Transverse colon (tissue), 4 donors: ENCODE measurements at regions not wholly inside any gene's neighbourhood (a gene's known extent, or its start where the extent isn't known, plus 50 kb on each side); places are given as distances from the start of the nearest gene placed in this dataset.
"Not testable (repeated sequence)": the region's sequence is repeated elsewhere in the genome, so short reads cannot be mapped to it uniquely, and the experiment has no call there.

Experiments
- DNase-seq: peaks from one replicate; pipeline ENCODE4 v3.0.0-alpha.2; 2019
- H3K27ac ChIP-seq, 4 donors: fragments of 200-600 bp; sonication (generic); 2 replicates each; pipeline ENCODE4 v1.5.1; 2016 to 2018; ENCODE audit warnings: inconsistent platforms in 4 of 4
- H3K27me3 ChIP-seq: fragments of 200-600 bp; sonication (generic); 2 replicates; pipeline ENCODE4 v1.5.1; 2017; ENCODE audit warnings: inconsistent platforms
- H3K36me3 ChIP-seq, 4 donors: fragments of 200-600 bp; sonication (generic); 2 replicates each; pipeline ENCODE4 v1.5.1; 2017 to 2019; ENCODE audit warnings: inconsistent platforms in 4 of 4
- H3K4me1 ChIP-seq, 4 donors: fragments of 200-600 bp; sonication (generic); 2 replicates each; pipeline ENCODE4 v1.5.1; 2017 to 2020; ENCODE audit warnings: inconsistent platforms in 4 of 4
- H3K4me3 ChIP-seq, 4 donors: fragments of 200-600 bp; sonication (generic); 1 replicate in 1 of 4; 2 replicates in 3 of 4; pipeline versions ENCODE4 v1.5.1 to v1.6.1; 2017 to 2019; ENCODE audit warnings: inconsistent platforms in 4 of 4
- H3K9me3 ChIP-seq, 2 donors: fragments of 200-600 bp; sonication (generic); 2 replicates each; pipeline ENCODE4 v1.5.1; 2017 to 2019; ENCODE audit warnings: inconsistent platforms in 2 of 2
- EP300 ChIP-seq: sonication (generic); formaldehyde crosslinking; IDR thresholded peaks from one replicate; pipeline ENCODE4 v1.6.1; 2017; ENCODE audit warnings: antibody characterized with exemption, low read depth
- POLR2A ChIP-seq: fragments of 450-650 bp; IDR thresholded peaks from one replicate; pipeline ENCODE4 v1.6.1; 2016; ENCODE audit warnings: antibody characterized with exemption, mild to moderate bottlenecking, moderate library complexity
- POLR2AphosphoS5 ChIP-seq, 3 donors: sonication (generic); formaldehyde crosslinking; IDR thresholded peaks; one replicate each; pipeline ENCODE4 v1.6.1; 2016; ENCODE audit warnings: antibody characterized with exemption in 3 of 3
- WGBS, 2 donors: methylation state at CpG; one replicate each; pipeline ENCODE4 v1.1.5; 2018; ENCODE audit warnings: low coverage in 1 of 2; 5-methylcytosine and 5-hydroxymethylcytosine counted together
- in situ Hi-C, 4 donors: fragments of 200-750 bp; cut with MboI; loops; one replicate each; pipeline versions ENCODE4 v1.15.0 to v1.15.1; 2017; ENCODE audit warnings: low sequenced_read_pairs in 3 of 4, low pct_ligation_motif_present in 1 of 4, low pct_unique_long_range_greater_than_20kb in 1 of 4
- intact Hi-C: fragments of 100-400 bp; cut with DNase I; formaldehyde crosslinking; loops from one replicate; pipeline ENCODE4 v1.15.1; 2023; ENCODE audit warnings: low total_unique reads
- TF ChIP-seq, protein P1 (sequence below), 5 experiments: fragments of 200-600 bp in 3 of 5; fragments of 450-650 bp in 2 of 5; sonication (generic) in 3 of 5; IDR thresholded peaks; 1 replicate in 2 of 5; 2 replicates in 3 of 5; pipeline ENCODE4 v1.5.1; 2016 to 2017; ENCODE audit warnings: antibody characterized with exemption in 5 of 5, inconsistent platforms in 3 of 5, mild to moderate bottlenecking in 2 of 5, moderate library complexity in 1 of 5

DNA sequence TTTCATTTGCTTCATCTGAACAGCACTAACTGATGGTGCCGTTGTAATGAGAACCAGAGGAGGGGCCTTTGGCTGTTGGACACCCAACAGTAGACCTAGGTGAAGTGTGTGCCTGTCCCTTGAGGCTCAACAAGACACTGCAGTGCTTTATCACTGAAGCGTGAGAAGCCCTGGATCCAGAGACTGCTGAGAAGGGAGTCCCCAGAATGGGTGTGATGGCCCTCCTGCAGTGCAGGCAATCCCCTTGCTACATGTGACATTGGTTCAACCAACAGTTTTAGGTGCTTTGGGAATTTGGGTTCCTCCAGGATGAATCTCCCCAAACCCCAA lies 125.6 kb downstream of the BRD1 start:
- in situ Hi-C loops (no loop called here), intact Hi-C loops (no loop called here)
- Histone ChIP-seq H3K9me3 (peaks cover 8% of the 10 kb centered on the region in 2 donors), H3K36me3 (no peaks in the 10 kb centered on the region), H3K27ac (no peak overlapping the region), H3K27me3 (peaks cover 39% of the 10 kb centered on the region), H3K4me3 (no peak overlapping the region), H3K4me1 (no peaks in the 10 kb centered on the region)
- no peak for DNase-seq
- TF ChIP-seq EP300 (no peak), POLR2AphosphoS5 (IDR thresholded peaks at IDR 0.05) (no peak), POLR2A (no peak)
- TF ChIP-seq, protein P1, sequence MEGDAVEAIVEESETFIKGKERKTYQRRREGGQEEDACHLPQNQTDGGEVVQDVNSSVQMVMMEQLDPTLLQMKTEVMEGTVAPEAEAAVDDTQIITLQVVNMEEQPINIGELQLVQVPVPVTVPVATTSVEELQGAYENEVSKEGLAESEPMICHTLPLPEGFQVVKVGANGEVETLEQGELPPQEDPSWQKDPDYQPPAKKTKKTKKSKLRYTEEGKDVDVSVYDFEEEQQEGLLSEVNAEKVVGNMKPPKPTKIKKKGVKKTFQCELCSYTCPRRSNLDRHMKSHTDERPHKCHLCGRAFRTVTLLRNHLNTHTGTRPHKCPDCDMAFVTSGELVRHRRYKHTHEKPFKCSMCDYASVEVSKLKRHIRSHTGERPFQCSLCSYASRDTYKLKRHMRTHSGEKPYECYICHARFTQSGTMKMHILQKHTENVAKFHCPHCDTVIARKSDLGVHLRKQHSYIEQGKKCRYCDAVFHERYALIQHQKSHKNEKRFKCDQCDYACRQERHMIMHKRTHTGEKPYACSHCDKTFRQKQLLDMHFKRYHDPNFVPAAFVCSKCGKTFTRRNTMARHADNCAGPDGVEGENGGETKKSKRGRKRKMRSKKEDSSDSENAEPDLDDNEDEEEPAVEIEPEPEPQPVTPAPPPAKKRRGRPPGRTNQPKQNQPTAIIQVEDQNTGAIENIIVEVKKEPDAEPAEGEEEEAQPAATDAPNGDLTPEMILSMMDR (IDR thresholded peaks at IDR 0.05), result no peak
- 94% methylated on average over 2 of the region's 2 CpGs; no CpG with 5 or more reads in 1 of the 2 donors for WGBS, 2 donors

DNA sequence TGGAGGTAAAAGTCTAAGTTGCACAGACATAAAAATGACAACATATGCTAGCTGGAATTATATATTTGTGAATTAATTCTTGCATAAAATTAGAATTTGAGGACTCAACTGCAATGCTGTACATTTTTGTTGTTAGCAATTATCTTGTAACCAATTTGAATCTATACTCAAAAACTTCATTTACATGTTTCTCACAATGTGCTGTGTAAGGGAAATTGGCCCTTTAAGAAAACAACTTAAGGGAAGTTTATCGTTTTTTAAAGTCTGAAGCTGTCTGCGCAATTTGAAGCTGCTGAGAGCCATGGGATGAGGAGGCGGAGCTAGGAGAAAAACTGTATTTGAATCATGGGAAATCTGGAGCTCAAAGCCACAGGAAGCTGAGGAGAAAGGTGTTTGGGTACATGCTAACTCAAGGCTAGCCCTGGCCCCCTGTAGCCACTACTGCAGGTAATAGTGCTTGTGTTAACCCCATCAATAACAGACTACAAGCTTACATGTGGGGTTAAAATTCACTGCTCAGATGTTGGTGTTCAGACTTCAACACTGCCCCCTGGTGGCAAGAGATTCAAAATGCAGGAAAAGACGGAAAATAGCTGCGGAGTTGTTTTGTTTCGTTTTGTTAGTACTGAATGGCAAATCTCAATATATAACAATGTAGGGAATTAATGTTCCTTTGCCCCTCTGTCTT lies 126.1 kb downstream of the BRD1 start:
- in situ Hi-C loops (no loop called here), intact Hi-C loops (no loop called here)
- H3K9me3 ChIP-seq, result peaks cover 8% of the 10 kb centered on the region in 2 donors
- H3K4me3 ChIP-seq, result no peak overlapping the region
- H3K27me3 ChIP-seq, result peaks cover 35% of the 10 kb centered on the region
- TF ChIP-seq POLR2AphosphoS5 (IDR thresholded peaks at IDR 0.05), result no peak
- TF ChIP-seq, protein P1 (IDR thresholded peaks at IDR 0.05), result peak in 4 of 5 experiments; percentile 8 to 31 (median 19)
- no peak for DNase-seq
- no peaks in the 10 kb centered on the region for H3K4me1 ChIP-seq
- WGBS, 2 donors, result 64 to 77% methylated on average over 6 of the region's 6 CpGs
- no peaks in the 10 kb centered on the region for H3K36me3 ChIP-seq
- H3K27ac ChIP-seq, result no peak overlapping the region

DNA sequence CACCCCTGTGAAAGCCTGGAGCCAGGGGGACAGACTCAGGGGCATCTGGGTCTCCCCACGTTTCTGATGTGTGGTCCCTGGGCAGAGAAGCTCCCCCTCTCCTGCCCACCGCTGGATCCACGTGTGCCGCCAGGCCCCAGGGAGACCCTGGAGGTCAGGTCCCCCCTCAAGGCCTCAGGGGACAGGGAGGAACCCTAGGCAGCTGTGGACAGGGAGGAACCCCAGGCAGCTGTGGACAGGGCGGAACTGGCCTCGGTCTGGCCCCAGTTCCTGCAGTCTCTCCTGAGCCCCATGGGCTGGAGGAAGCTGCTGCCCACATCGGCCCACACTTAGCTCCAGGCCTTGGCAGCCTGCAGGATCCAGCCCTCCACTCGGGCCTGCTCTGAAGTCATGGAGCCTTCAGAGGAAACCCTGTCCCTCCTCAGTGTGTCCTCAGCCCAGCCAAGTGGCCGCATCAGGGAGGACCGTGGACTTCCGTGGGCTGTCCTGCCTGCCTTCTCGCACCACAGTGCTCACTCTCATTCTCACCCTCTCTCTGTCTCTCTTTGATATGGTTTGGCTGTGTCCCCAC lies 127.7 kb downstream of the BRD1 start:
- Histone ChIP-seq H3K9me3 (peaks cover 8% of the 10 kb centered on the region in 2 donors), H3K4me1 (no peaks in the 10 kb centered on the region), H3K36me3 (no peaks in the 10 kb centered on the region), H3K27me3 (peaks cover 24% of the 10 kb centered on the region), H3K27ac (no peak overlapping the region), H3K4me3 (no peak overlapping the region)
- TF ChIP-seq POLR2A (no peak), POLR2AphosphoS5 (IDR thresholded peaks at IDR 0.05) (no peak), EP300 (no peak)
- TF ChIP-seq, protein P1 (IDR thresholded peaks at IDR 0.05), result no peak
- intact Hi-C loops (no loop called here), in situ Hi-C loops (no loop called here)
- WGBS, 2 donors, result 88% methylated on average over 11 of the region's 12 CpGs; no CpG with 5 or more reads in 1 of the 2 donors
- DNase-seq, result no peak

DNA sequence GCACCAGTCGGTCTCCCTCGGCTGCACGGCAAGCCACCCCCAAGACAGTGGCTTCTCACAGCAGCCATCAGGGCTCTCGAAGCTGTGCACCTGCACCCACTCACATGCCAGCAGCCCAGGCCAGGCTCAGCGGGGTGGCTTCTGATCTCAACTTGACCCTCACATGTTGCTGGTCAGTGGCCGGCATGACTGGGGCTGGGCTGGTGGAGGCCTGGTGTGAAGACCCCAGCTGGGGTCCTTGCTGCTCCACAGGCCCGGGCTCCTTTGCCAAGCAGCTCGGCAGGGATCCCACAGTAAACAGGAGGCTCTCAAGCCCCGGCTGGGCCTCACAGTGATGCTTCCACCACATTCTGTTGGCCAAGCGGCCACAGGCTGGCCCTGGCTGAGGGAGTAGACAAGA lies 128.2 kb downstream of the BRD1 start:
- Histone ChIP-seq H3K36me3 (no peaks in the 10 kb centered on the region), H3K27ac (no peak overlapping the region), H3K9me3 (peaks cover 8% of the 10 kb centered on the region in 2 donors), H3K4me1 (no peaks in the 10 kb centered on the region), H3K27me3 (peaks cover 19% of the 10 kb centered on the region), H3K4me3 (no peak overlapping the region)
- intact Hi-C loops (no loop called here), in situ Hi-C loops (no loop called here)
- TF ChIP-seq EP300 (no peak), POLR2A (no peak), POLR2AphosphoS5 (IDR thresholded peaks at IDR 0.05) (no peak)
- TF ChIP-seq, protein P1 (IDR thresholded peaks at IDR 0.05), result no peak
- WGBS, 2 donors, result 0 to 81% methylated on average over 1 to 10 of the region's 10 CpGs
- DNase-seq, result no peak

DNA sequence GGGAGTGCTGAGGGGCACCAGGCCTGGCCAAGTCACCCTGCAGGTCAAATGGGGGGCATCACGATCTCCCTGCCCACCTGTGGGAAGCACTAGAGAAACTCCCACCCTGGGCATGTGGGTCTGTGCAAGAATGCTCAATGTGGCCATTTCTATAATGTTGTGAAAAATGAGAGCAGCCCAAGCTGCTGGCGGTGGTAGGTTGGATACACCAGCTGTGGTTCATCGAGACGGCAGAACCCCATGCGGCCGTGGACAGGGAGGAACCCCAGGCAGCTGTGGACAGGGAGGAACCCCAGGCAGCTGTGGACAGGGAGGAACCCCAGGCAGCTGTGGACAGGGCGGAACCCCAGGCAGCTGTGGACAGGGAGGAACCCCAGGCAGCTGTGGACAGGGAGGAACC lies 129.1 kb downstream of the BRD1 start:
- DNase-seq, H3K4me3 ChIP-seq, intact Hi-C loops, in situ Hi-C loops, H3K9me3 ChIP-seq, H3K4me1 ChIP-seq, H3K27ac ChIP-seq, H3K36me3 ChIP-seq: not testable (repeated sequence)
- peaks cover 10% of the 10 kb centered on the region for H3K27me3 ChIP-seq
- WGBS, 2 donors, result 83% methylated on average over 7 of the region's 7 CpGs; no CpG with 5 or more reads in 1 of the 2 donors
